H1 (cell line): ENCODE measurements at regions not wholly inside any gene's neighbourhood (a gene's known extent, or its start where the extent isn't known, plus 50 kb on each side); places are given as distances from the start of the nearest gene placed in this dataset.

ENCODE experiments used
- ASH2L ChIP-seq: fragments of 200-600, 300-600 bp; sonication (generic); IDR thresholded peaks from one replicate; pipeline ENCODE4 v1.7.1; 2017; ENCODE audit warnings: low read length
- ATF2 ChIP-seq: IDR thresholded peaks from 2 replicates; pipeline ENCODE4 v1.6.1; 2012; ENCODE audit warnings: low read length, inconsistent platforms
- TEAD4 ChIP-seq: IDR thresholded peaks from 2 replicates; pipeline ENCODE4 v1.6.1; 2012; ENCODE audit warnings: low read depth, low read length, inconsistent platforms, mixed read lengths

- TF ChIP-seq ATF2: no peak
- no peak for TF ChIP-seq TEAD4
- no peak for TF ChIP-seq ASH2L
These were observed 542.8 kb downstream of the PTPRU start (continued) for GRCh38 chr1:29779146-29779545.
